GM23338 (cell line): ENCODE measurements at regions not wholly inside any gene's neighbourhood (a gene's known extent, or its start where the extent isn't known, plus 50 kb on each side); places are given as distances from the start of the nearest gene placed in this dataset.

Experiments used
- CREB1 ChIP-seq: fragments of 250-450 bp; sonication (Bioruptor Pico); IDR thresholded peaks from 2 replicates; pipeline ENCODE4 v1.5.0; 2020; ENCODE audit warnings: low read depth, mild to moderate bottlenecking, moderate library complexity
- EZH2 ChIP-seq: fragments of 200-600 bp; sonication (generic); IDR thresholded peaks from one replicate; pipeline ENCODE4 v1.8.0; 2017; ENCODE audit warnings: antibody characterized with exemption, mild to moderate bottlenecking, low read depth; ENCODE audit not compliant: unreplicated experiment
- JUNB ChIP-seq: IDR thresholded peaks from one replicate; pipeline ENCODE4 v1.6.1; 2016; ENCODE audit warnings: antibody characterized with exemption; ENCODE audit not compliant: unreplicated experiment
- POLR2AphosphoS5 ChIP-seq: IDR thresholded peaks from 2 replicates; pipeline ENCODE4 v1.6.1; 2016; ENCODE audit warnings: antibody characterized with exemption, low read depth
- TF ChIP-seq, protein P1 (sequence below), 2 experiments: fragments of 200-600 bp in 1 of 2; sonication (generic) in 1 of 2; conservative IDR thresholded peaks; 2 replicates each; pipeline versions ENCODE4 v1.5.1 to v1.6.1; 2016 to 2017; ENCODE audit warnings: antibody characterized with exemption in 2 of 2, low read depth in 2 of 2, mild to moderate bottlenecking in 2 of 2, moderate library complexity in 1 of 2
- TF ChIP-seq, protein P2 (sequence below): IDR thresholded peaks from one replicate; pipeline ENCODE4 v1.6.1; 2018; ENCODE audit warnings: antibody characterized with exemption; ENCODE audit not compliant: unreplicated experiment

DNA sequence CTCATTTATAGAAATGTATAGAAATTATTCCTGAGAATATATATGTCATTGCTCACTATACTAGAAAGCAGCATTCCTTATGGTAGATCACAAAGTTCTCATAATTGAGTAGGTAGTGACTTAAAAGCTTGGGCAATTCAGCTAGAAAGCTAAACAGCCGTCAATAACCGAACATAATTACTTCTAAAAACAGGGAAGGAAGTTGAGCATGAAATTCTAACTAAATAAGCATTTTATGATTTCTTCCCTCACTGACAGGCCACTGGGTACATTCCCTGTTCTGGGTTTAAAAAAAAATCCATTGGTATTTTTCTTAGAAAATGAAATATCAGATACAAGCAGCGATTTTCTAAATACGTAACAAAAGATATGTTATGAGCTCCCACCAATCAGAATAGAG is 91.1 kb upstream of the DAB2 start:
- TF ChIP-seq, protein P1, sequence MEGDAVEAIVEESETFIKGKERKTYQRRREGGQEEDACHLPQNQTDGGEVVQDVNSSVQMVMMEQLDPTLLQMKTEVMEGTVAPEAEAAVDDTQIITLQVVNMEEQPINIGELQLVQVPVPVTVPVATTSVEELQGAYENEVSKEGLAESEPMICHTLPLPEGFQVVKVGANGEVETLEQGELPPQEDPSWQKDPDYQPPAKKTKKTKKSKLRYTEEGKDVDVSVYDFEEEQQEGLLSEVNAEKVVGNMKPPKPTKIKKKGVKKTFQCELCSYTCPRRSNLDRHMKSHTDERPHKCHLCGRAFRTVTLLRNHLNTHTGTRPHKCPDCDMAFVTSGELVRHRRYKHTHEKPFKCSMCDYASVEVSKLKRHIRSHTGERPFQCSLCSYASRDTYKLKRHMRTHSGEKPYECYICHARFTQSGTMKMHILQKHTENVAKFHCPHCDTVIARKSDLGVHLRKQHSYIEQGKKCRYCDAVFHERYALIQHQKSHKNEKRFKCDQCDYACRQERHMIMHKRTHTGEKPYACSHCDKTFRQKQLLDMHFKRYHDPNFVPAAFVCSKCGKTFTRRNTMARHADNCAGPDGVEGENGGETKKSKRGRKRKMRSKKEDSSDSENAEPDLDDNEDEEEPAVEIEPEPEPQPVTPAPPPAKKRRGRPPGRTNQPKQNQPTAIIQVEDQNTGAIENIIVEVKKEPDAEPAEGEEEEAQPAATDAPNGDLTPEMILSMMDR (conservative IDR thresholded peaks at IDR 0.05; ENCODE audit: low read depth in 2 of 2): no peak
- TF ChIP-seq POLR2AphosphoS5 (no peak), CREB1 (CRISPR knock-in tag) (no peak), EZH2 (no peak), JUNB (no peak)
- TF ChIP-seq, protein P2, sequence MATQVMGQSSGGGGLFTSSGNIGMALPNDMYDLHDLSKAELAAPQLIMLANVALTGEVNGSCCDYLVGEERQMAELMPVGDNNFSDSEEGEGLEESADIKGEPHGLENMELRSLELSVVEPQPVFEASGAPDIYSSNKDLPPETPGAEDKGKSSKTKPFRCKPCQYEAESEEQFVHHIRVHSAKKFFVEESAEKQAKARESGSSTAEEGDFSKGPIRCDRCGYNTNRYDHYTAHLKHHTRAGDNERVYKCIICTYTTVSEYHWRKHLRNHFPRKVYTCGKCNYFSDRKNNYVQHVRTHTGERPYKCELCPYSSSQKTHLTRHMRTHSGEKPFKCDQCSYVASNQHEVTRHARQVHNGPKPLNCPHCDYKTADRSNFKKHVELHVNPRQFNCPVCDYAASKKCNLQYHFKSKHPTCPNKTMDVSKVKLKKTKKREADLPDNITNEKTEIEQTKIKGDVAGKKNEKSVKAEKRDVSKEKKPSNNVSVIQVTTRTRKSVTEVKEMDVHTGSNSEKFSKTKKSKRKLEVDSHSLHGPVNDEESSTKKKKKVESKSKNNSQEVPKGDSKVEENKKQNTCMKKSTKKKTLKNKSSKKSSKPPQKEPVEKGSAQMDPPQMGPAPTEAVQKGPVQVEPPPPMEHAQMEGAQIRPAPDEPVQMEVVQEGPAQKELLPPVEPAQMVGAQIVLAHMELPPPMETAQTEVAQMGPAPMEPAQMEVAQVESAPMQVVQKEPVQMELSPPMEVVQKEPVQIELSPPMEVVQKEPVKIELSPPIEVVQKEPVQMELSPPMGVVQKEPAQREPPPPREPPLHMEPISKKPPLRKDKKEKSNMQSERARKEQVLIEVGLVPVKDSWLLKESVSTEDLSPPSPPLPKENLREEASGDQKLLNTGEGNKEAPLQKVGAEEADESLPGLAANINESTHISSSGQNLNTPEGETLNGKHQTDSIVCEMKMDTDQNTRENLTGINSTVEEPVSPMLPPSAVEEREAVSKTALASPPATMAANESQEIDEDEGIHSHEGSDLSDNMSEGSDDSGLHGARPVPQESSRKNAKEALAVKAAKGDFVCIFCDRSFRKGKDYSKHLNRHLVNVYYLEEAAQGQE: no peak
